ENCODE measurements at regions not wholly inside any gene's neighbourhood (a gene's known extent, or its start where the extent isn't known, plus 50 kb on each side); places are given as distances from the start of the nearest gene placed in this dataset.

- no peak overlapping the region for H3K4me3 ChIP-seq (ENCODE audit: low read depth, poor library complexity, severe bottlenecking)
- intact Hi-C loops (cut with DNase I; ENCODE audit: low total_unique reads), result no loop called here
- no peak for DNase-seq (ENCODE audit: low spot score in 2 of 2)
- TF ChIP-seq, protein P1, sequence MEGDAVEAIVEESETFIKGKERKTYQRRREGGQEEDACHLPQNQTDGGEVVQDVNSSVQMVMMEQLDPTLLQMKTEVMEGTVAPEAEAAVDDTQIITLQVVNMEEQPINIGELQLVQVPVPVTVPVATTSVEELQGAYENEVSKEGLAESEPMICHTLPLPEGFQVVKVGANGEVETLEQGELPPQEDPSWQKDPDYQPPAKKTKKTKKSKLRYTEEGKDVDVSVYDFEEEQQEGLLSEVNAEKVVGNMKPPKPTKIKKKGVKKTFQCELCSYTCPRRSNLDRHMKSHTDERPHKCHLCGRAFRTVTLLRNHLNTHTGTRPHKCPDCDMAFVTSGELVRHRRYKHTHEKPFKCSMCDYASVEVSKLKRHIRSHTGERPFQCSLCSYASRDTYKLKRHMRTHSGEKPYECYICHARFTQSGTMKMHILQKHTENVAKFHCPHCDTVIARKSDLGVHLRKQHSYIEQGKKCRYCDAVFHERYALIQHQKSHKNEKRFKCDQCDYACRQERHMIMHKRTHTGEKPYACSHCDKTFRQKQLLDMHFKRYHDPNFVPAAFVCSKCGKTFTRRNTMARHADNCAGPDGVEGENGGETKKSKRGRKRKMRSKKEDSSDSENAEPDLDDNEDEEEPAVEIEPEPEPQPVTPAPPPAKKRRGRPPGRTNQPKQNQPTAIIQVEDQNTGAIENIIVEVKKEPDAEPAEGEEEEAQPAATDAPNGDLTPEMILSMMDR (IDR thresholded peaks at IDR 0.05), result no peak
- TF ChIP-seq POLR2A (IDR thresholded peaks at IDR 0.05), result no peak
Measured at GRCh38 chr2:18309188-18309587, 251.3 kb downstream of the RDH14 start.

DNA sequence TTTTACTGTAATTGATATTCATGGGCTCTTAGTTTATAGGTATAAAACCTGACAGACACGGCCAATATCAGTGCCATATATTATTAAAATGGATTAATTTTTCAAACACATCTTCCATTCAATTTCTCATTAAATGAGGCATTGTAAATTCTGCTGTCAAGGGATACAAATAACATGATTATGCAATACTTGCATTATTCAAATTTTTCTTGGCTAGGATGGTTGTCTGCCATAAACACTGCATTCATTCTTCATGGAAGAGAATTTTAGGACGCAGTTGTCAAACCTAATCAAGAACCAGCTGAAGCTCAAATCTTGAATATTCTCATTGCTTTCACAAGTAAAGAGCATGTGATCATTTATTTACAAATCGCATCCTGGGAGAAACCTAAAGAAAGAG lies 255.6 kb downstream of the RDH14 start:
- TF ChIP-seq POLR2A (IDR thresholded peaks at IDR 0.05), result no peak
- TF ChIP-seq, protein P1 (IDR thresholded peaks at IDR 0.05), result no peak
- WGBS, 2 donors, result 67 to 68% methylated on average over 3 of the region's 3 CpGs
- no peak for DNase-seq (ENCODE audit: low spot score in 2 of 2)
- intact Hi-C loops (cut with DNase I; ENCODE audit: low total_unique reads), result no loop called here
- H3K4me3 ChIP-seq (ENCODE audit: low read depth, poor library complexity, severe bottlenecking), result no peak overlapping the region

- H3K4me3 ChIP-seq (ENCODE audit: low read depth, poor library complexity, severe bottlenecking), result no peak overlapping the region
- no peak for TF ChIP-seq POLR2A (IDR thresholded peaks at IDR 0.05)
- TF ChIP-seq, protein P1 (IDR thresholded peaks at IDR 0.05), result no peak
- intact Hi-C loops (cut with DNase I; ENCODE audit: low total_unique reads), result no loop called here
- 87 to 94% methylated on average over 2 of the region's 2 CpGs for WGBS, 2 donors
- DNase-seq (ENCODE audit: low spot score in 2 of 2), result no peak
Measured at GRCh38 chr2:18301421-18302139, 258.9 kb downstream of the RDH14 start.

GRCh38 chr2:18299423-18300212 lies 260.8 kb downstream of the RDH14 start:
- WGBS, 2 donors, result 43 to 50% methylated on average over 9 of the region's 9 CpGs
- no peak for TF ChIP-seq POLR2A (IDR thresholded peaks at IDR 0.05)
- TF ChIP-seq, protein P1 (IDR thresholded peaks at IDR 0.05), result no peak
- no peak for DNase-seq (ENCODE audit: low spot score in 2 of 2)
- intact Hi-C loops (cut with DNase I; ENCODE audit: low total_unique reads), result no loop called here
- no peak overlapping the region for H3K4me3 ChIP-seq (ENCODE audit: low read depth, poor library complexity, severe bottlenecking)

GRCh38 chr2:18297534-18298058 lies 262.9 kb downstream of the RDH14 start:
- intact Hi-C loops (cut with DNase I; ENCODE audit: low total_unique reads), result no loop called here
- no peak for DNase-seq (ENCODE audit: low spot score in 2 of 2)
- TF ChIP-seq, protein P1 (IDR thresholded peaks at IDR 0.05), result no peak
- H3K4me3 ChIP-seq (ENCODE audit: low read depth, poor library complexity, severe bottlenecking), result no peak overlapping the region
- 56 to 57% methylated on average over 6 of the region's 6 CpGs for WGBS, 2 donors
